Activated naive CD8-positive, alpha-beta T cell treated with anti-CD3 and anti-CD28 coated beads, Interleukin-2, amount 10 ng/mL, durations not matched to agents 7 days and 5 days (primary cell): ENCODE measurements at regions not wholly inside any gene's neighbourhood (a gene's known extent, or its start where the extent isn't known, plus 50 kb on each side); places are given as distances from the start of the nearest gene placed in this dataset.

ENCODE experiments used
- ATAC-seq: fragments of 150-1000 bp; cut with Tn5 transposase; one replicate; pipeline ENCODE4 v1.10.0; 2021; ENCODE audit warnings: low read depth, moderate library complexity
- POLR2A ChIA-PET: fragments of 350-600 bp; sonication (Branson Sonifier 250); formaldehyde crosslinking; loops from one replicate; lab custom pipeline; 2021; ENCODE audit warnings: antibody characterized with exemption; lab: Charles Lee
- DNase-seq: peaks from one replicate; pipeline ENCODE4 v3.0.0; 2021
- H3K27ac Mint-ChIP-seq: one replicate; pipeline ENCODE4 v1.8.0; 2022; ENCODE audit warnings: mild to moderate bottlenecking, mixed read lengths
- H3K27me3 Mint-ChIP-seq: one replicate; pipeline ENCODE4 v1.8.0; 2022; ENCODE audit warnings: mild to moderate bottlenecking, moderate library complexity, mixed read lengths
- H3K36me3 Mint-ChIP-seq: one replicate; pipeline ENCODE4 v1.8.0; 2021; ENCODE audit warnings: mild to moderate bottlenecking, mixed read lengths
- H3K4me1 Mint-ChIP-seq: one replicate; pipeline ENCODE4 v1.8.0; 2021; ENCODE audit warnings: mixed read lengths
- H3K4me3 Mint-ChIP-seq: one replicate; pipeline ENCODE4 v1.8.0; 2022; ENCODE audit warnings: mild to moderate bottlenecking, moderate library complexity, mixed read lengths
- H3K9me3 Mint-ChIP-seq: one replicate; pipeline ENCODE4 v1.8.0; 2021; ENCODE audit warnings: mixed read lengths

DNA sequence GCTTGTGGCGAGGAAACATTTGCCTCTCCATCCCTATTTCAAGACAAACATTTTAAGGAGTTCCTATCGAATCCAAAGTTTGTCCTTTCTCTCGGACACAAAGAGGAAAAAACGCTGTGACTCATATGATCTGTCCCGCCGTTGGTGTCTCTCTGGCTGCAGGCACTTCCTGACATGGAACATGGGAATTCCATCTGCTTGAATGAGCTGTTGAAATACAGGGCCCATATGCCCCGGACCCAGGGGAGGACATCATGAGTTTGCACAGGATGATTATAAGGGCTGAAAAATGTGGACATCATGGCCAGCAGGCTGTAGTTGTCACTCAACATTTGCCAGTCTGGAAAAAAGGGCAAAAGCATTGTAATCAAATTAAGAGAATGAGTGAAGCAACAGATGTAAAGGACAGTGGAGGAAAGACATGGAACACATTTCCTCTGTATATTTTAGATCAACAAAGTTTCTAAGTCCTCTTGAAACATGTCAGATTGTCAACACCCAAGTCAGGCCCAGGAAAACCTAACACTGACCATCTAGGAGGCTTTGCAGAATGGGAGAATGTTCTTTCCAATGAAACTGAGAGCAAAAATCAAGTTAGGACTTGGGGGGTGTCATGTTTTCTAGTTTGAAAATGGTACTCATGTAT, 103.2 kb upstream of the SMIM21 start:
- no peaks in the 10 kb centered on the region for H3K9me3 Mint-ChIP-seq
- no peaks in the 10 kb centered on the region for H3K4me1 Mint-ChIP-seq
- DNase-seq (no peak), ATAC-seq (no peak)
- H3K27ac Mint-ChIP-seq, result no peak overlapping the region
- no peak overlapping the region for H3K4me3 Mint-ChIP-seq
- H3K27me3 Mint-ChIP-seq, result no peaks in the 10 kb centered on the region
- H3K36me3 Mint-ChIP-seq, result no peaks in the 10 kb centered on the region
- POLR2A ChIA-PET, result no interaction called here

DNA sequence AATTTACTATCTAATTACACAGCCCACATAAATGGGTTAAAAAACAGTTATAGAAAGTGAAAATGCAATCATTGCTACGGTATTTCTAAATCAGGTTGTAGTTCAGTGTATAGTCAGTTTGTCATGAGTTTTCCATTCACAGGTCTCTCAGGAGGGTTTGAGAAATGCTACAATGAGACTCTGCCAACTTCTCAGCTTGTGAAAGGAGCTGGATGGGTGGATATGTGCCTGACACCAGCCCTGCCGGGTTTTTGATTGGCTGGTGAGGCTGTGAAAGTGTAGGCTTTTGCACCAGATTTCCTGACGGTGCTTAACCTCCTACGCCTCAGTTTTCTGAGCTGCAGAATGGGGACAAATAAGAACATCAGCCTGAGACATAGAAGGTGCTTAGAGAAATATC, 102.6 kb upstream of the SMIM21 start:
- POLR2A ChIA-PET, result interaction anchor here (0.7 kb wide), 1 partner anchor 1279 kb away, joined by 3 read pairs; no protein-coding TSS in a partner anchor
- no peaks in the 10 kb centered on the region for H3K4me1 Mint-ChIP-seq
- no peaks in the 10 kb centered on the region for H3K36me3 Mint-ChIP-seq
- ATAC-seq (no peak), DNase-seq (no peak)
- no peak overlapping the region for H3K4me3 Mint-ChIP-seq
- no peaks in the 10 kb centered on the region for H3K9me3 Mint-ChIP-seq
- no peak overlapping the region for H3K27ac Mint-ChIP-seq
- no peaks in the 10 kb centered on the region for H3K27me3 Mint-ChIP-seq

DNA sequence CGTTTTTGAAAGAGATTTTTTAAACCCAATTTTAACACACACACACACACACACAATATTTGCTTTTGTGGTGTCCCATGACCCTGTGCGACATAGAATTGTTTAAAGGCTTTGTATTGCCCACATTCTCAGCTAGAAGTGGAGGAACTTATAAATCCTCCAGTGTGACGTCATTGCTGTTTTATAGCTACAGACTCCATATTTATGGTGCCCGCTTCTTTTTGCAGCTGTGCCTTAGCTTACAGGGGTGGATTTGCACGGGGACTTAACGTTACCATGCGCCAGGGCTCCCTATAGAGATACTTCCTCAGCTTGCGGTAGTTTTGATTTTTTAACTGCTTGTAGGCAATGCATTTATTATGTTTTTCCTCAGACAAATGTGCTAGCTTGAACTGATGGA, 101.9 kb upstream of the SMIM21 start:
- Mint-ChIP-seq H3K4me1 (no peaks in the 10 kb centered on the region), H3K9me3 (no peaks in the 10 kb centered on the region), H3K27ac (no peak overlapping the region), H3K27me3 (no peaks in the 10 kb centered on the region), H3K36me3 (no peaks in the 10 kb centered on the region), H3K4me3 (no peak overlapping the region)
- ATAC-seq (no peak), DNase-seq (no peak)
- POLR2A ChIA-PET, result no interaction called here

DNA sequence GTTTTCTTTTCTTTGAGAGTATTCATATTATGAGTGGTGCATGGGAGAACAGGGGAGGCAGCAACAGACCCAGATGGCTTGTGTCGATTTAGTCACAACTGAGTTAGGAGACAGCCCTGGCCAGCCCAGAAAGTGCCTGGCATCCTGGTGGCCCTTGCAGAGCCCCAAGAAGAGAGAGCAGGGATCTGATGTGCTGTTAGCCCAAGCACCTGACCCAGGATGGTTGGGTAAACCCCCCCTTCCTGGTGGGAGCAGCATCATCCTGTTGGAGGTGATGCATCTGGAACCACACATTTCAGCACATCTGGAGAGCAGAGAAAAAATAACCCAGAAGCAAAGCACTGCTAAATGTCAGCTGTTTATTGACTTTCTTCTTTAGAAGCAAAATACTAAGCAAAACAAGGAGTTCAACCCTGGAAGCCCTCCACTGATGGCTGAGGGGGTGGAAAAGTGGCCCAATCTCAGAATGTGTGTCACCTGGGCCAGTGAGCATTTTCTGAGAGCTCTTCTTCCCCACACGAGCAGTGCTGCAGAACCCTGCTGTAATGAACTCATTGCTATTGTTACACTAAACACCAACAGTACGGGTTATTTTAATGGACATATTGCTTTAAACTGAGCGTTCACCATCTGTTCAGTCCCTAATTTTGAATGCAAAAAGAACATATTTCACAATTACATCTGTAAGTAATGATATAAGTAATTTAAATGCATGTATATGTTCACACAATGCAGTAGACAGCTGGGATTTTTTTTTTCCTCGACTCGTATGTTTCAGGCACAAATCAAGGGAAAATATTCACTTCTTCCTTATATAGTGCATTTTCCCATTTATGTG, 100.6 kb upstream of the SMIM21 start:
- H3K27ac Mint-ChIP-seq, result no peak overlapping the region
- POLR2A ChIA-PET, result no interaction called here
- no peaks in the 10 kb centered on the region for H3K4me1 Mint-ChIP-seq
- no peaks in the 10 kb centered on the region for H3K27me3 Mint-ChIP-seq
- no peak for ATAC-seq
- no peak overlapping the region for H3K4me3 Mint-ChIP-seq
- no peaks in the 10 kb centered on the region for H3K36me3 Mint-ChIP-seq
- no peaks in the 10 kb centered on the region for H3K9me3 Mint-ChIP-seq
- no peak for DNase-seq

GRCh38 chr18:75526038-75526437, 98.5 kb upstream of the SMIM21 start:
- no peaks in the 10 kb centered on the region for H3K27me3 Mint-ChIP-seq
- H3K36me3 Mint-ChIP-seq, result no peaks in the 10 kb centered on the region
- H3K9me3 Mint-ChIP-seq, result no peaks in the 10 kb centered on the region
- DNase-seq, result no peak
- no peaks in the 10 kb centered on the region for H3K4me1 Mint-ChIP-seq
- H3K27ac Mint-ChIP-seq, result no peak overlapping the region
- POLR2A ChIA-PET, result no interaction called here
- no peak overlapping the region for H3K4me3 Mint-ChIP-seq
- ATAC-seq, result no peak

GRCh38 chr18:75525331-75525730, 97.8 kb upstream of the SMIM21 start:
- Mint-ChIP-seq H3K36me3 (no peaks in the 10 kb centered on the region), H3K4me1 (no peaks in the 10 kb centered on the region), H3K27me3 (no peaks in the 10 kb centered on the region), H3K4me3 (no peak overlapping the region), H3K9me3 (no peaks in the 10 kb centered on the region), H3K27ac (no peak overlapping the region)
- DNase-seq (no peak), ATAC-seq (no peak)
- POLR2A ChIA-PET, result no interaction called here

DNA sequence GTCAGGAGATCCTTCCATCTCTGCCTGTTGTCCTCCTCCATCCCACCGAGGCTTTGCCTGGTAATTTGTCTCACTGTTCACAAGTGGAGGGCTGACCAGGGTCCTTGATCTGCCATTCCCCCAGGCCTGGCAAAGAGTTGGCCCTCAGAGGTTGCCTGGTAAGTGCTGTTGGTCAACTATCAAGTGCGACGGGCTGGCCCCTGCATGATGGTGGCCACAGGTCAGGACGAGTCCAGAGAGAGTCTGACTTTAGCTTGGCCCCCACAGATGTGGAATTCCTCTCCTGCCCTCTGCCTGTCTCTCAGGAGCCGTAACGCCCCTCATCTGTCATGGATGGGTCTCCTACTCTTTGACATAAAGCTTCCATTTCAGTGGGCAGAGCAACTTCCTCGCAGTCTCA, 97.3 kb upstream of the SMIM21 start:
- POLR2A ChIA-PET, result no interaction called here
- Mint-ChIP-seq H3K36me3 (no peaks in the 10 kb centered on the region), H3K27me3 (no peaks in the 10 kb centered on the region), H3K27ac (no peak overlapping the region), H3K9me3 (no peaks in the 10 kb centered on the region), H3K4me1 (no peaks in the 10 kb centered on the region), H3K4me3 (no peak overlapping the region)
- ATAC-seq, result no peak
- no peak for DNase-seq

DNA sequence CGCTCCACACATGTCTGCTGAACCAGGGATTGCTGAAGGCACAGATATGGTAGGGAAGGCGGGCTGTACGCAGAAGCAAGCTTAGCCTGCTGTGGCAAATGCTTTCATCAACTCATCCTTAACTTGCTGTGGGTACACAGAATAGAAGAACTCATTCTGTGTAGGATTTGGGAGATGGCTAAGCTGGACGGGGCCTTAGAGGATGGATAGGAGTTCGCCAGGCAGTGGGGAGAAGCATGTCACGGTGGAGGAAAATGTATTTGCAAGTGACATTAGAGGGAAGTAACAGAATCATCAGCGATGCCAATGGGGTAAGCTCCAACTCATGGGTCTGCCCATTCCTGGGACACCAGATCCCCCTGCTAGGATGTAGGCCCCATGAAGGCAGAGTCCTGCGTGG, 96.7 kb upstream of the SMIM21 start:
- no peaks in the 10 kb centered on the region for H3K4me1 Mint-ChIP-seq

DNA sequence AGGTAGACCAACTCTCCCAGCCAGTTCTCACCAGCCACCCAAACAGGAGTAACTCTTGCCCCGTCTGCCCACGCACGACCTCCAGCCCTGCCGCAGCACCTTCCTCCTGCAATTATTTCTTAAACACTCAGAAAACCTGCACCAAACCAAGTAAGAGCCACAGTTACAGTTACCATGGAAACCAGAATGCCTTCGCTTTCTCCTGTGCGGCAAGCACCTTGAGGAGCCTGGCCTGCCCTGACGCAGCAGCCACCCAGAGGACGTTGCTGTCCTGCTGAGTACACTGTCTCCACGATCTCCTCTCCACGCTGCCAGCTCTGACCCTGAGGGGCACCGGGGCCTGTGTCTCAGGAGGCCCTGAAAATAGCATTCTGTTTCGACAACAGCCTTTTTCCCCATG, 94.3 kb upstream of the SMIM21 start:
- no peaks in the 10 kb centered on the region for H3K9me3 Mint-ChIP-seq
- H3K27me3 Mint-ChIP-seq, result peaks cover 5% of the 10 kb centered on the region
- DNase-seq (no peak), ATAC-seq (no peak)
- POLR2A ChIA-PET, result no interaction called here
- no peak overlapping the region for H3K27ac Mint-ChIP-seq
- no peaks in the 10 kb centered on the region for H3K4me1 Mint-ChIP-seq
- no peak overlapping the region for H3K4me3 Mint-ChIP-seq
- H3K36me3 Mint-ChIP-seq, result no peaks in the 10 kb centered on the region

More for the DNA sequence above, 96.7 kb upstream of the SMIM21 start:
- Mint-ChIP-seq H3K27me3 (peaks cover 4% of the 10 kb centered on the region), H3K27ac (no peak overlapping the region), H3K4me3 (no peak overlapping the region), H3K9me3 (no peaks in the 10 kb centered on the region), H3K36me3 (no peaks in the 10 kb centered on the region)
- no peak for DNase-seq
- ATAC-seq, result no peak
- POLR2A ChIA-PET, result no interaction called here

DNA sequence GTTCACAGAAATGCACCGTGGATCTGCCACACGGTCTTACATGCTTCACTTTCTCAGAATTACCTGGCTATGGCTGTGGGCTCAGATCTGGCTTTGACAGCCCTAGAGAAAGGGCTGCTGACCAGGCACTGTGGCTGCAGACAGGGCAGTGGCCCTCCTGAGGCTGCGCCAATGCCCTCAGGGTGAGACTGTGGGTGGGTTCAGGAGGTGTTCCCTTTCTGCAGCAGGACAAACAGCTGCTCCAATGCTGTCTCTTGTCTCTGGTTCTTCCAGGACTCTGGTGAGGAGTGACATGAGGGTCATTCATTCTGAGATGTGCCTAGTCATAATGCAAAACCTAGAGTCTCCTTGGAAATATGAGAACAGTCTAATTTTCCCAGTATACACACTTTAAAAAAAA, 90.5 kb upstream of the SMIM21 start:
- Mint-ChIP-seq H3K27ac (no peak overlapping the region), H3K4me3 (no peak overlapping the region), H3K4me1 (no peaks in the 10 kb centered on the region), H3K36me3 (no peaks in the 10 kb centered on the region), H3K9me3 (peaks cover under 1% of the 10 kb centered on the region), H3K27me3 (peaks cover 5% of the 10 kb centered on the region)
- POLR2A ChIA-PET, result no interaction called here
- ATAC-seq (no peak), DNase-seq (no peak)

GRCh38 chr18:75517286-75517685, 89.8 kb upstream of the SMIM21 start:
- Mint-ChIP-seq H3K36me3 (no peaks in the 10 kb centered on the region), H3K27me3 (peaks cover 5% of the 10 kb centered on the region), H3K9me3 (peaks cover 2% of the 10 kb centered on the region), H3K27ac (no peak overlapping the region), H3K4me1 (no peaks in the 10 kb centered on the region), H3K4me3 (no peak overlapping the region)
- ATAC-seq (no peak), DNase-seq (no peak)
- POLR2A ChIA-PET, result no interaction called here

GRCh38 chr18:75507636-75508035, 80.1 kb upstream of the SMIM21 start:
- peaks cover 1% of the 10 kb centered on the region for H3K9me3 Mint-ChIP-seq
- POLR2A ChIA-PET, result no interaction called here
- ATAC-seq (no peak), DNase-seq (no peak)
- peaks cover 8% of the 10 kb centered on the region for H3K27me3 Mint-ChIP-seq
- H3K36me3 Mint-ChIP-seq, result no peaks in the 10 kb centered on the region
- H3K27ac Mint-ChIP-seq, result no peak overlapping the region
- no peak overlapping the region for H3K4me3 Mint-ChIP-seq
- no peaks in the 10 kb centered on the region for H3K4me1 Mint-ChIP-seq

DNA sequence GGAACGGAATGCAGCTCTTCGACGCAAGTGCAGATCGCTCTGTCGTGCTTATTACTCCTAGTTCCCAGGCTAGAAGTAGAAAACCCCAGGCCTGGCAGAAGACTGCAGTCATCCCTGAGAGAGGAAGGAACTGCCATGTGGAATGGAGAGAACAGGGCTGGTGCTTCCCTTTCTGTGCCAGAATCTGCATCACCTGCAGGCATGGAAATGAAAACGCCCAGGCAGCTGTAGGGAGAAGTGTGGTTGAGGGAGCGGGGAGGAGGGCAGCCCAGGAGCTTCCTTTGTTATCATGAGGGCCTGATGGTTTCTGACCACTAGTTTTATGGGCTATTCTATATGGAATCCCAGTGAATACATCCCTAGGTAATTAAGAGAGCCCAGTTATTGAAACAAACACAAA, 79.4 kb upstream of the SMIM21 start:
- POLR2A ChIA-PET, result no interaction called here

DNA sequence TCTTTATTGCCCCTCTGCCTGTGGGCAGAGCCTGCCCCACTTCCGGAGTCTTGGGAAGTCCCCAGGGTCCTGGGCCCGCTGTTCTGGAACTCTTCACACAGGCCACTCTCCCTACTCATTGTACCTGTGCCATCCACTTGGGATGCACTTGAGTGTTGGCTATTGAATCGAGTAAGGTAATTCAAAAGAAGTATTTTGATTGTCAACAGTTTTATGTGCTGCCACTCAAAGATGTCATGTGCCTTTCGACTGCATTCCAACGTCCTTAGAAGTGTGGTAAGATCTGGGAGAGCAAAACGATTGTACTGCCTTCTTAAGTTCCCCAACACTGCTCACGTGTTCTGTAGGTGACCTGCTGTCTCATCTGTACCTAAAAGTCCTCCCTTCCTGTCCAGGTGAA, 77.0 kb upstream of the SMIM21 start:
- Mint-ChIP-seq H3K9me3 (no peaks in the 10 kb centered on the region), H3K27me3 (peaks cover 11% of the 10 kb centered on the region), H3K4me1 (no peaks in the 10 kb centered on the region), H3K4me3 (no peak overlapping the region), H3K36me3 (no peaks in the 10 kb centered on the region), H3K27ac (no peak overlapping the region)
- DNase-seq (no peak), ATAC-seq (no peak)
- POLR2A ChIA-PET, result no interaction called here

More for the DNA sequence above, 79.4 kb upstream of the SMIM21 start:
- no peak for ATAC-seq
- Mint-ChIP-seq H3K36me3 (no peaks in the 10 kb centered on the region), H3K4me3 (no peak overlapping the region), H3K27me3 (peaks cover 10% of the 10 kb centered on the region), H3K27ac (no peak overlapping the region), H3K9me3 (no peaks in the 10 kb centered on the region), H3K4me1 (no peaks in the 10 kb centered on the region)
- no peak for DNase-seq
